NCI-H2081 (cell line): ENCODE measurements at regions not wholly inside any gene's neighbourhood (a gene's known extent, or its start where the extent isn't known, plus 50 kb on each side); places are given as distances from the start of the nearest gene placed in this dataset.
"Not testable (repeated sequence)": the region's sequence is repeated elsewhere in the genome, so short reads cannot be mapped to it uniquely, and the experiment has no call there.

Experiments used
- DNase-seq, 2 experiments: peaks; one replicate each; lab custom pipeline; 2025; lab: John Stamatoyannopoulos, UW

DNA sequence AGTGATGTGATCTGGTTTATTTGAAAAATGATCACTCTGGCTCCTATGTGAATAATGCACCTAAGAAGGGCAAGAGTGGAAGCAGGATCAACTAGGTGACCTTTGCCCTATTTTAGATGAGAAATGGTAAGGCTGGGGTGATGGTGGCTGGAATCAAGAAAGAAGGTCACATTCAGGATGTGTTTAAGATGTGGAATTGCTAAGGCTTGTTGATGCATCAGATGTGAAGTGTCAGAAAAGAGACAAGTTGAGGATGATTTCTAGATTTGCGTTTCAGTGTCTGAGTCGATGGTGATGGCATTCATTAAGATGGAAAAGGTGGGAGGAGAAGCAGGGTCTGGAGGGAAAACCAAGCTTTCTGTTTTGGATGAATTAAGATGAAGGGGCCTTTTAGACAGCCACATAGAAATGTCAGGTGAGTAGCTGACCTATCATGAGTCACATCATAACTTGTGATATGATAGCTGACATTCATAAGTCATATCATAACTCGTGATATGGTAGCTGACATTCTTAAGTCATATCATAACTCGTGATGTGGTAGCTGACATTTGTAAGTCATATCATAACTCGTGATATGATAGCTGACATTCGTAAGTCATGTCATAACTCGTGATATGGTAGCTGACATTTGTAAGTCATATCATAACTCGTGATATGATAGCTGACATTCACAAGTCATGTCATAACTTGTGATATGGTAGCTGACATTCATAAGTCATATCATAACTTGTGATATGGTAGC lies 101.2 kb upstream of the SEC11C start:
- DNase-seq: no peak

DNA sequence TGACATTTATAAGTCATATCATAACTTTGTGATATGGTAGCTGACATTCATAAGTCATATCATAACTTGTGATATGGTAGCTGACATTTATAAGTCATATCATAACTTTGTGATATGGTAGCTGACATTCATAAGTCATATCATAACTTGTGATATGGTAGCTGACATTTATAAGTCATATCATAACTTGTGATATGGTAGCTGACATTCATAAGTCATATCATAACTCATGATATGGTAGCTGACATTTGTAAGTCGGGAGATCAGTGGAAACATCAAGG lies 100.7 kb upstream of the SEC11C start:
- not testable (repeated sequence) for DNase-seq

DNA sequence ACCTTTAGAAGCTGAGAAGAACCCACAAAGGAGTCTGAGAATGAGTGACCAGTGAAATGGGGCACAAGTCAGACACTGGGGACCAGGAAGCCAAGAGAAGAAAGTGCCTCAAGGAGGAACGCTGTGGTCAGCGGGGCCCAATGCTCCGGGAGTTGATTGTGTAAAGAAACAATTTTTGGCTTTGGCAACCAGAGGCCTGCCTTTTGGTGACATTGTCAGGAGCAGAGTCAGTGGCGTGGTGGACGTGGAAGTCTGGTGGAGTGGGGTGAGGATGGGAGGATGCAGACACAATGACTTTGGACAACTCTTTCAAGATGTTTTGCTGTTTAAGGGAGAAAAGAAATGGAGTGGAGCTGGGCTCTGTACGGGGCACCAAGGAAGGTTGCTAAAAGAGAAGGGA lies 100.2 kb upstream of the SEC11C start:
- DNase-seq: no peak

DNA sequence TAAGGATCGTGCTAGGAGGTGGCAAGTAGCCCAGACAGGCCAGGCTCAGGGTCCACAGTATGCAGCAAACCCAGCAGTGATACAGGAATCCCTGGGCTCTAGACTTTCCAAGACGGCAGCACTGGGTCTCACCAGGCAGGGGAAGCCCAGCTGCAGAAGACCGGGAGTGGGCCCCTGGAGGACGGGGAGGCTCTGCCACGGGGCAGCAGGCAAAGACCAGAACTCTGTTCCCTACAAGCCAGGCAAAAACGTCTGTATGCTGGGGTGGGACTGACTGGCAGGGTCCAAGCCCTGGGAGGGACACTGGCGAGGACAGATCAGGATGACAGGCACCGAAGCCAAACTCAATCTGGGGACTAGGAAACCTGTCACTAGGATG lies 98.9 kb upstream of the SEC11C start:
- no peak for DNase-seq

DNA sequence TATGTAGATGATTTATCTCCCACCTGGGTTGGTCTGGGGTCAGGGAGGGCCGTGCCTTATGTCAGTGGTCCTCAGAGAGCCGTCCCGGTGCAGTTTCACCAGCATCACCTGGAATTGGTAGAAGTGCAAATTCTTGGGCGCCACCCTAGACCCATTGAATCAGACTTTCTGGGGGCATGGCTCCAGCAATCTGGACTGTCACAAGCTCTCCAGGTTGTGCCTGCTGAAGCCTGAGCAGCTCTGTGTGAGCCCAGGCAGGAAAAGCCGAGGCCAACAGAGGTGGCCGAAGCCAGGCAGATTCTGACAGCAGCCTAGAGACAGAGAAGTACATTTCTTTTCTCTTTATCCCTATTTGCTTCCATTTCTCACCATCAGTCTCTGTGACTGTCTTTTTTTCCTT lies 98.4 kb upstream of the SEC11C start:
- no peak for DNase-seq

DNA sequence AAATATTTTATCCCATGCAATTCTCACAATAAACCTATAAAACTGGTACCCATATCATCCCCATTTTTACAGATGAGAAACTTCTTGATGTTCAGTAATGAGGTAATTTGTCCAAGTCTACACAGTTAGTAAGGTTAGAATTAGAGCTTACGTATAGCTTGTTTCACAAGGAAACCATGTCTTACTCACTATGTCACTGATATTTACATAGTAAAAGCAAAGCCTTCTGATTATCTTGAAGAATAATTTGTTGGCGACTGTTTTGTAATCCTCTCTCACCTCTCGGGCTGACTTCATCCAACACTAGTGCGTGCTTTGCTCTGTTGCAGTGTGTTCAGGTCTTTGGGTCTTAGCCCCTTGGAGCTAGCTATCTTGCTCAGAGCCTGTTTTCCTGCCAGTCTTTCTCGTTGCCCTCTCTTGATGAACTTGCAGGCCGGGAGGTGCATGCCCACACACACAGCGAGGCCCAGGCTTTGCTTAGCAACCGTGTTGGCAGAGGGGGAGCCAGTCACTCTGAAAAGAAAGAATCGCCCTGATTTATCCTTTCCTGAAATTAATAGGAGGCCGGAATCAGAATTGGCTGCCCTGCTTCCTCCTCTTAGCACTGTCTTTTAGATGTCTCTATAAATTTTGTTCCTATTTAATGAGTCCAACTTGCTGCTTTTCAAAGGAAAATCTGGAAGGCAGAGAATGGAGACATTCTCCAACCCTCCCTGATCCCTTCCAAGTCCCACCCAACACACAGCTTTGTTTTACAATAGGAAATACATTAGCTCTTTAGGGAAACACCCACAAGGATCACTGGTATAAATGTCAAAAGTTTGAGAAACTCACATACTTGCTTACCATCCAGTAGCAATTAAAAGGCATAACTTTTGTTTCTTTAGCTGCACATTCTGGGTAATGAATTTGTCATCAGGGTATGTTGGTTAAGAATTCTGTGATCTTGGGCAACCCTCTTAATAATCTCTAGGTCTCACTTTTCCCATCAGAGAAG lies 97.6 kb upstream of the SEC11C start:
- DNase-seq: no peak

DNA sequence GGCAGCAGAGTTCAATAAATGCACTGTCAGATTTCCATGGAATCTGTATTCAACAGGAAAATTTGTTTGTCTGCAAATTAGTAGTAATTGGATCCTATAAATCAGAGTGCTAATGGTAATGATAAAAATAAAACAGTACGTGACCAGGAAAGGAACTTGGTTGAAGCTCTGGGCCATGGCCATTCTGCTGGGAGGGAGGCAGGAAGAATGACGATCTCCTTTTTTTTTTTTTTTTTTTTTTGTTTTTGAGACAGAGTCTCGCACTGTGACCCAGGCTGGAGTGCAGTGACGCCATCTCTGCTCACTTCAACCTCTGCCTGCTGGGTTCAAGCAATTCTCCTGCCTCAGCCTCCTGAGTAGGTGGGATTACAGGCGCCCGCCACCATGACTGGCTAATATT lies 94.8 kb upstream of the SEC11C start:
- DNase-seq: no peak

DNA sequence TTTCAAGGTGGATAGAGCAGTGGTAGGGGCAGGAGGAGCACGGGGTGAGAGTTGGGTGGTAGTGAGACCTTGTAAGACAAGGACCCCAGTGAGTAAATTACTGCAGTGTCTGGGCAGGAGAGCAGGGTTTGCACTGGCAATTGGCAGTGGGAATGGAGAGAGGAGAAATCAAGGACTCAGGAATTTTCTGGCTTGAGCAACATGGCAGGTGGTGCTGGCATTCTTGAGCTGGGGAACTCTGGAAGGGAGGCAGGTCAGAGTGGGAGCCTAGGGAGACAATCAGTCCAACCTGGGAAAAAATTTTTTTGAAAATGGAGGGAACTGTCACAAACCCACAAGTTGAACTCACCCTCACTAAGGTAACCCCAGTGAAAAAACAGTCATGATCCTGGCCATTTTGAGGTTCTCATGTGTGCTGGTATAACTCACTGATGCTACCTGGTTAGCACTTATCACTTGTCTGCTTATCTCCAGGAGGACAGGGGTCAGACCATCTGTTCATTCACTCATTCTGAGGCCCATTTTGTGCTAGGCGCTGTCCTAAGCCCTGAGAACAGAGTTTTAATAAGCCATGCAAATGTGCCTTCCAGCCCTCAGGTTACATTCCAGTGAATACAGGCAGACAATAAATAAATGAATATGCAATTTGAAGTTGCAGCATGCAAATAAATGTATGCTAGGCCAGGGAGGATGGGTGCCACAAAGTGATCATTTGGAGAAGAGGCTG lies 92.2 kb upstream of the SEC11C start:
- no peak for DNase-seq

DNA sequence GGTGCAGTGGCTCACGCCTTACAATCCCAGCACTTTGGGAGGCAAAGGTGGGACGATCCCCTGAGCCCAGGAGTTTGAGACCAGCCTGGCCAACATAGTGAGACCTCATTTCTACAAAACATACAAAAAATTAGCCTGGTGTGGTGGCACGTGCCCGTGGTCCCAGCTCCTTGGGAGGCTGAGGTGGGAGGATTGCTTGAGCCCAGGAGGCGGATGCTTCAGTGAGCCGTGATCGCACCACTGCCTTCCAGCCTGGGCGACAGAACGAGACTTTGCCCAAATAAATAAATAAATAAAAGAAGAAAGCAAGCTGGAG lies 91.7 kb upstream of the SEC11C start:
- DNase-seq: no peak

DNA sequence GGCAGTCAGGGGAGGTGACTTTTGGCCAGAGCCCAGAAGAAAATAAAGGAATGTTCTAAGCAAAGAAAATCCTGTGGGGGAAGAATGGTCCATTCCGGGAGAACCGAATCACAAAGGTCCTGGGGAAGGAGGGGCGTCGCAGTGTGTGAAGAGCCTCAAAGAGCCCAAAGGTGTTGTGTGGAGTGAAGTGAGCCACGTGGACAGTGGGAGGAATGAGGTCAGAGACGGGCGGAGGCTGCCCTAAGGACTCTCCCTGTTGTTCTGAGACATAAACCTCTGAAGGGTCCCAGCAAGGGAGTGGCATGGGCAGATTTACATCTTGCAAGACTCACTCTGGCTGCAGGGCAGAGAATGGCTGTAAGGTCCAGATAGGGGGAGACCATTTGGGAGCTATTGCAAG lies 91.3 kb upstream of the SEC11C start:
- DNase-seq: no peak

DNA sequence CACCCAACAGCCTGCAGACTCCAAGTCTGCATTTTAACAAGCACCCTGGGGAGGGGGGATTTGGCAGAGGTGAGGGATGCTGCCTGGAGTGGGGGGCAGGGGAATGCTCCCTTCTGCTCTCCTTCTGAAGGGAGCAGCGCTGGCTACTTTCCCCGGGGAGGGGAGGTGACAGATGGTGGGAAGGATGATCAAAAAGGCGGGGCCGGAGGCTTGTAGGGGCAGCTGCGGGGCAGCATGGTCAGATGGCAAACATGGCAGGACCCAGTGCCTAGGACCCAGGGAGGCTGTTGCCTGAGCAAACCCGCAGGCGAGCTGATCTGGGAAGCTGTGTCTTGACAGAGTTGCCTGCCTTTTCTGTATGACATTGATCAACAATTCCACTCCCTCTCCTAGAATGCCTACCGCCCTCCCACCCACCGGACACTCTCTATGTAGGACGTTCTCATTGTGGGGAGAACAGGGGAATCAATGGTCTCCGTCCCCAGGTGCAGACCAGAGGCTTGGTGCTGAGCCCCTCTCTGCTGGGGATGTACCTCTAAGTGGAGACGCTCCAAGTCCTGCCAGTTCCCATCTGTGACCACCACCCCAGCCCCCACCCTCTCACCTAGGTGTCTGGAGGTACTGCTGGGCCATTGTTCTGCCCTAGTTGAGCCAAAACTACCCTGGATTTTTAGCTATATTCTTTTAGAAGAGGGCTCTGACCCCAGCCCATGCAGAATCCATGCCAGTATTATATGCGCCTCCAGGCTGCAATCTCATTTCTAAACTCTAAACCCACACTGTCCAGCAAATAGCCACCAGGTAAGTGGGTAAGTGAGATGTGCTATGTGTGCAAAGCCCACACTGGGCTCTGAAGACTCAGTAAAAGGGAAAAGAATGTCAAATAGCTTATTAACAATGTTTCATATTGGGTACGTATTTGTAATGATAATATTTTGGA lies 89.7 kb upstream of the SEC11C start:
- DNase-seq: no peak

DNA sequence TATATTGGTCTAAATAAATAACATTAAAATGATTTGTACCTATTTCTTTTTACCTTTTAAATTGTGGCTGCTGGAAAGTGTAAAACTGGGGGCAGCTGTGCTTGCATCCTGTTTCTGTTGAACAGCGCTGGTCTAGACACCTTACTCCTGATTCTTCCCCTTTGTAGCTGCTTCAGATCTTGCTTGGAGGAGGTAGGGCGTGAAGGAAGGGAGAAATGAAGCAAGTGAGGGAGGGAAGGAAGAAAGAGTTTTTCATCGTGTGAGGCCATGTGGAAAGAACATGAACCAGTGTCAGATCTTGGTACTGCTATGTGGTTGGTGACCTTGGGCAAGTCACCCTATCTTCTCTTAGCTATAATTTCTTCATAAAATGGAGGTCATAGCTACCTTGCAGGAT lies 89.0 kb upstream of the SEC11C start:
- DNase-seq: no peak

DNA sequence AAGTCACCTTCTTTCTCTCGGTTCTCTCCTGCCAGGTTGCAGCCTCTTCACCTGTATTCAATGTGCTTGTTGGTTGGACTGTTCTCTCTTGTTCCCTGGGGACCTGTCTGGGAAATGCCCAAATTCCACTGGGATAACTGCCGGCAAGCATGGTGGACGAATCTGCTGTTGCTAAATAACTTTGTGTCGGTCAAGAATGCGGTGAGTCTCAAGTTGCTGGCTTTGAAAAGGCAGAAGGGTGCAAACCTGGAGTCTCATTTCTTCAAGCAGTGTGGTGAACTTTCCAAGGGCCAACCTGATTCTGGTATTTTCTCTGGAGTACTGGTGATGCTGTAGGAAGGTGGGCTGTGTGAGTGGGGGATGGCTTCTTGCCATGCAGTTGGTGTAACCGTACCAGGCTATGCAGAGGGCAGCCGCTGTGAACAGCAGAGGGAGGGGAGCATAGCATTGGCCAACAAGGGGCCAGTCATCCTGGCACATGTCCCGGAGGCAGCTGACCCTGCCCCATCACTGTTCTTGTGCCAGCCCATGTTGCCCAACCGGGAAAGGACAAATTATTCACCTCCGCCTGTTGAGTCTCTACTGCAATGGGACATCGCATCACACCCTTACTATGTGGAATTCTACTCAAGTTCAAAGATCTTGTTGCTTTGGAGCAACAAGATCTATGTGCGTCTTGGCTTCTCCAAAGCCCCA lies 88.1 kb upstream of the SEC11C start:
- no peak for DNase-seq

DNA sequence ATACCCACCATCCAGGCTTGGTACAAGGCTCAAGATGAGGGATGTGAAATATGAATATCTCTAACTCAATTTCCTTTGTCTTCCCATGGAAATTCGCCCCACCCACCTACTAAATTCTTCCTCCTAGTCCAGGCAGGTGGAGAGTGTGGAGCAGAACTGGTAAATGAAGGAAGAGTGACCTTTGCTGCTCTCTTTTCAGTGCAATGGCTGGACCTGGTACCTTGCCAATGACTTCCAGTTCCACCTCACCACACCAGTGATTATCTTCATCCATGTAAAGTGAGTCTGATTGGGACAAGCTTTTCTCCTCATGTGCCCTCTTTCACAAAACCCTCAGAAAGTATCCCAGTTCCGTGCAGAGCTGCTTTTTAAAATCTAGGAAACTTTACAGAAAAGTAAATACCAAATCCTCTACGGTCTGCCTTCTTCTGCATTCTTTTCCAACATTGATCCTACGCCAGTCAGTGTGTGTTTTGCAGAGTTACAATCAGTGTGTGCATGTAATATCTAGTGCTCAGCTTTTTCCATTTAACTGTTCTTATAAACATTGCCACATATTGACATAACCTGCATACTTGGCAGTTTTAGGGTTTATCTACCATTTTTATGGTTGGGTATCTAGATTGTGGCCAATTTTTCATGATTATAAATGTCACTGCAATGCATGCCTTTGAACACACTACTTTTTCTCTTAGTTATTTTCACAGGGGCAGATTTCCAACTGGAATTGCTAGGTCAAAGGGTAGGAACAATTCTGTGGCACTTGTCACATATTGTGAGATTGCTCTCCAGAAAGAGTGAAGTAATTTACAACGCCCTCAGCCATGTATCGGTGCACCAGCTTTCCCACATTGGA lies 86.5 kb upstream of the SEC11C start:
- no peak for DNase-seq

DNA sequence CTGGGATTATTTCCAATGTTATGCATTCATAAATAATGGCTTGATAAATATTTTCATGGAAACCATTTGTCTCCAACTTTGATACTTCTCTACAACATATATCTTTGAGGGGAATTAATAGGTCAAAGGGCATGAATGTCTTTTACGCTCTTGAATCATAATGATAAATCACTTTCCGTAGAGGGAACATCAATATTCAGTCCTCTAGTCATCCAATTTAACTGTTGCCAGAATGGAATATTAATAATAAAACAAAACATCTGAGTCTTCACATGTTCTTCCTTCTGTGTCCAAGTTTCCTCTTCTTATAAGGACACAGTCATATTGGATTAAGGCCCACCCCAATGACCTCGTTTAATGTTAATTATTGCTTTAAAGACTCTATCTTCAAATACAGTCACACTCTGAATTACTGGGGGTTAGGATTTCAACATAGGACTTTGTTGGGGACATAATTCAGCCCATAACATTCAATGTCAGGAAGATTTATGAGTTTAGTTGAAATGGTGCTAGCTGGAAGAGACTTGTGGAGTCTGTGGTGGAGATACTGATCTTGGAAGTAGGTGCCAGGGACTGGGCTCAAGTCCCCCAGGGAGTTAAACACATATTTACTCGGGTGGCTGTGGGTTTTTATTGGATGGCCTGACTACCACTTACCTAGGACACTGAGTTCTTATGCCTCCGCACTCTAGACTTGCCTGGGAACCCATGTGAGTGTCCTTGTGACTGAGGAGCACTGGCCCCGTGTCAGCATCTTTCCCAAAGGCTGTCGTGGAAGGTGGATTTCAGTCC lies 85.0 kb upstream of the SEC11C start:
- no peak for DNase-seq

DNA sequence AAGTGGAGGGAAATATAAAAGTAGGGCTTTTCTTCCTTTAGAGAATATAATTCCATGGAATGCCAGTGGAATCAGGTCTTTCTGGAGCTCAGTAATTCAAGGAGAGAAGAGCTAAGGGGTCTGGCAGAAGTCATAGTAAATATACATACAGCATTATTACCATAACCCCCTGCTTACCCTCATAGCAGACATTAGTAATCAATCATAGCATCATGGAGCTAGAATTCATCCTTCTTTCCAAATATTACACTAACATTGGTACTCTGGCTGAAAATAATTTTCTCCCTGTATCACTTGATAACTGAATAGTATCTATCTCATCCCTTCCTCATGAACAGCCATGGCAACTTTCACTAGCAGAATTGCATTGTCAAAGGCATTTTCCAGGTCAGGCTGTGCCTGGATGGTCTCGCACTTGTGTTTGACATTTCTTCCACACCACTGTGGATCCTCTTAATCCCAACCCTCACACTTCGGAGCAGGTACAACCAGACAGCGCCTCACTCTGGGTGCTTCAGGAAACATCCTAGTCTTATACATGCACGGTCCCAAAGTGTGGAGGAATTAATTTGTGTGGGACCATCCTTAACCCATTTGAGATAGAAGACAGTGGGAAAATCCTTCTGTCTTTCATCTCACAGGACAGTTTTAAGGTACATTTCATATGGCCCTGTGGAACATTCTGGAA lies 84.2 kb upstream of the SEC11C start:
- DNase-seq: no peak

DNA sequence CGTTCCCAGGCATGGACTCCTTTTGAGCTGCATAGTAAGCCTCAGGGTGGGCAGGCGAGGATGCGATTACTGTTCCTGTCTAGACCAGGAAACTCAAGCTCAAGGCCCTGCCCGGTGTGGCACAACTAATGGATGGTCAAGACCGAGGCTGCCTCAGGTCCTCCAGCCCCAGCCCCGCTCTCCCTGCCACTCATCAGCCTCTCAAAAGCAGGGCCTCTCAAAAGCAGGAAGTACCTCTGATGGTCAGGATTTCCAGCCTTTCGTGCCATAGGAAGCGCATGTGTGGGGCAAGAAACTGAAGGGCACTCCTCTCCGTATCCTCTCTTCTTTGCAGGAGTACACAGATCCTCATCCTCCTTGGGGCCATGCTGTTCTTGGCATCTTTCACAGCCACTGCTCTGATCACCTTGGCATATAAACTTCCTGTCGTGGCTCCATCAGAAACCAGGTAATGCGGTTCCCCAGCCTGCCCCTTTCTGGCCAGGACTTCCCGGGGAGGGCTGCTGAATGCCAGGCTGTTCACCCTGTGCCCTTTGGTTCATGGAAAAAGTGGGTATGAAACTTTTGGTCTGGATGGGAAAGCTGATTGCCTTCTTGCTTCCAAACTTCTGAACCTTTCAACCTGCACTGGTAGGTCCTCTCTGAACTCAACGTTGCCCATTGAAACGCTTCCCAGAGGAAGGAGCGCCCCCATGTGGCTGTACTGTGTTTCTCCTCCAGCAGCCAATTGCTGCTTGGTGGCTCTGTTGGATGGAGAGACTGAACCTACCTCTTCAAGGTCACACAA lies 82.8 kb upstream of the SEC11C start:
- peak; percentile 58 to 64 for DNase-seq

DNA sequence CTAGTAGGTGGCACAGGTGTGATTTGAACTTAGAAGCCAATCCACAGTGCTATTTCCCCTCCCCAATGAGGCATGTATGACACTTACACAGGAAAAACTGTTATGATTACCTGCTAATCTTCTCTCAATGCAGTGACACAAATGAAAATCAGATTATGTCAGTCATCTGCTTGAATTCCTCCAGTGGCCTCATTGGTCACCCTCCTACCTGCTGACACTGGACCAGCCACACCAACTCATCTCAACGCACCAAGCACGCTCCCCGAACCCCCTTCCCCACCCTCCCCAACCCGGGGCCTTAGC lies 82.2 kb upstream of the SEC11C start:
- DNase-seq: no peak
